ENCODE measurements at regions not wholly inside any gene's neighbourhood (a gene's known extent, or its start where the extent isn't known, plus 50 kb on each side); places are given as distances from the start of the nearest gene placed in this dataset.
A peak's percentile ranks its signal among the peaks of the same experiment; 100 is the strongest.

DNA sequence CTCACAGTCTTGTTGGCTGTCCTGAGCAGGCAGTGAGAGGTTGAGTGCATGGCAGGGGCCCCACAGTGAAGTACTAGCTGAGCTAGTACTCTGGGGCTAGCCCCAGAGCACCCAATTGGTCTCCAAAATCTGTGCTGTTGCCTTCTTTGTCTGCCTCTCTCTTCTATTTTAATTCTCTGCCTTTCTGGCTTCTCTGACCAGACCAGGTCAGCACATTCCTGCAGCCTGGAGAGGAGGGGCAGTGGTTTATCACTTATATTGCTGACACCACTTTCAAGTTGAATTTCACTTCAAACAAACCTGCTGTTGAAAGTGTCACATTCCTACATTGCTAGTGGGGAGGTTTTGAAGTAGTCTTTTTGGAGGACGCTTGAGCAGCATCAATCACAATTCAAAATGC is 628.7 kb downstream of the PTPRU start:
- no peak for DNase-seq (ENCODE audit: low spot score)

DNA sequence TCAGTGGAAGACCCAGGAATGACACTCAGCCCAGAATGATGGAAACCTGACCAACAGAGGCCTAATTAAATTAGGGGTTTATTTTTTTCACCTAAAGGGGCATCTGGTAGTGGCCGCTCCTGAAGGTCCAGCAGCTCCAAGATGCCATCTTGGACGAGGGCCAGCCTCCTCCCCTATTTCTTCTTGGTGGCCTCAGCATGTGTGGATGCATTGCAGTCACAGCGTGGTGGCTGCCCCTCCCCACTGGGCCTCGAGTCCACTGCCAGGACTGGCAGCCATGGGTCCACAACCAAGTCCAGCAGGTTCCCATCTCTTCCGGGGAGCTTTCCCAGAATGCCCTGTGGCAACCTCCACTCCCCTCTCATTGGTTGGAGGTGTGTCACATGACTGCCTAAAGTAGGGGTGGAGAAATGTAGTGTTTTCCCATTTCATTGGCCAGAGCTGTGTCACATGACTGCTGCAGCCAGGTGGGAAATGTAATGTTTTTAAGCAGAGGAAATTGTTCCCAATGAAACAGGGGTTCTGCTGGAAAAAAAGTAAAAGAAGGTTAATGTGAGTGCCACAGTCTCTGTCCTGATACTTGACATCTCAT is 628.2 kb downstream of the PTPRU start:
- no peak for DNase-seq (ENCODE audit: low spot score)

GRCh38 chr1:29861922-29862321 is 625.6 kb downstream of the PTPRU start:
- no peak for DNase-seq (ENCODE audit: low spot score)

GRCh38 chr1:29861446-29861845 is 625.1 kb downstream of the PTPRU start:
- no peak for DNase-seq (ENCODE audit: low spot score)

DNA sequence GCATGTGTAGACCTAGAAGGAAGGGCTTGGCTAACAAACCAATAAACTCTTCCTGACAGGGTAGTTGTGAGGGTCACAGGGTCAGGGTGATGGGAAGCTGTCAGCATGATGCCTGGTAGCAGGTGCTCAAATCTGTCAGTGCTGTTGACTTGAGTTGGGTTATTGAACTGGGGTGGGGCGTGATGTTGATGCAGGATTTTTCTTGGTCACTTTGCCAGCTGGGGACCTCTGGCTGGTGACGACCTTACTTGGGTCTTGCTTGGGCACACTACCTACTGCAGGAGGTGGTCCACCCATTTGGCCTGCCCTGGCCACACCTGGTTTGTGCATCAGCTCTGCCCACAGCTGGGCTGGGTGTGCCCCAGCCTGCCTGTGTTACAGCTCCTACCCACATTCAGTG is 624.4 kb downstream of the PTPRU start:
- DNase-seq (ENCODE audit: low spot score), result no peak

DNA sequence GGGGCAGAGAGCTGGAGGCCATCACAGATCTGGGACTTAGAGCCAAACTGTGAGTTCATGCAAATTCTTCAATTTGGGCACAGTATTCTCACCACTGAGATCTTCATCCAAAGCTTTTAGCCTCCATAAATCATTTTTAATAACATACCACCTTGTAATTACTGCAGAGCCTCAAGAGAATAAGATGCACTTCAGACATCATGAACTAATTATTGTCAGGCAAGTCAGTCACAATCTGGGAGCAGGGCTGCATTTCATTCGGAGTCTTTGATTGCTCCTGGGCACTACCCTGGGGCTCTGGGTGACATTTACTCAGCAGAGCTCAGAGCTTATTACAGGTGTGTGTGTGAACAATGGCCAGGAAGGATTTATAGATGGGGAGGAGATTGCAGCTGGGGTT is 623.7 kb downstream of the PTPRU start:
- DNase-seq (ENCODE audit: low spot score), result no peak

GRCh38 chr1:29859126-29859525 is 622.8 kb downstream of the PTPRU start:
- DNase-seq (ENCODE audit: low spot score), result no peak

- no peak for DNase-seq (ENCODE audit: low spot score)
Observed at GRCh38 chr1:29858646-29859045, 622.3 kb downstream of the PTPRU start.

GRCh38 chr1:29856340-29857114 is 620.2 kb downstream of the PTPRU start:
- no peak for DNase-seq (ENCODE audit: low spot score)

DNA sequence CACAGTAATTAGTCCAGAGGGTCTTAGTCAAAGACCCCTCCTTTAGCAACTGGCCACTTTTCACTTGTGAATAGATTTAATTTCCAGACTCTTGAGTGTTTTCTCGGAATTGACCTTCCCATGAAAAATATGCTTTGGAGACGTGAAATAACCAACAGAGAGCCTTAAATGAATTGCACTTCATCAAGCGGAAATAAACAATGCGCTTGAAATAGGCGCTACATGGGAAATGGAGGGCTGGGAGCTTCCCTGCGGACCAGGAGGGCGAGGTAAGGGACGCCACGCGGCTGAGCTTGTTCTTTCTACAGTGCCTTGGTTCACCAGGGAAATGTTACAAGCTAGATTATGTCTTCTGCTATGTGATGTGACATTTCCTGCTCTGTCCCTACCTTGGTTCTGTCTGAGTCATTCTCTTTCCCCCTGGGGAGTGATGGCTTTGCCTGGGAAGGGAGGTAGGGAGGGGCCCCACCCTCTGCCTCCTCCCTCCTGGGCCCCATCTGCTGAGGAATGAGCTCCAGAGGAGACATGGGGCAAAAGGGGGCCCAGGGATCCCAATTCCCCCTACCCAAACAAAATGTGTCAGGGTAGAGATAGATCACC is 619.3 kb downstream of the PTPRU start:
- DNase-seq (ENCODE audit: low spot score), result no peak

DNA sequence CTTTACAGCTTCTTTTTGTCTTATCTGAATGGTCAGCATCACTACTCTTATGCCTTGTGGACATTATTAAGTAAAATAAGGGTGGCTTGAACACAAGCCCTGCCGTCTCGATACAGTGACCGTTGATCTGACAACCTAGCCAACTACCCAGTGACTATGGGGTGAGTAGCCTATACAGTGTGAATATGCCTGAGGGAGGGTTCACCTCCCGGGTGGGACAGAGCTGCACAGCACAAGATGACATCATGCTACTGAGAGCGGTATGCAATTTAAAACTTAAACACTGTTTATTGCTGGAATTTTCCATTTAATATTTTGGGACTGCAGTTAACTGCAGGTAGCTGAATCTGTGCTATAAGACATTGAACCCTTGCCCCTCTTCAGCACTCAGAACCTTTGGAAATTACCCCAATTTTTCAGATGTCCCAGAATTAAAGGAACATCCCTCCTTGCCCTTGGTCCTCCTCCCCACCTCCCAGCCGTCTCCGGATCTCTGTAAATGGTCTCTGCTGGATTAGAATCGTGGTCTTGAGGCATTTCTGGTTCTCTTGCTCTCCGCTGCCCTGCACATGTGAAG is 618.5 kb downstream of the PTPRU start:
- DNase-seq (ENCODE audit: low spot score), result no peak

DNA sequence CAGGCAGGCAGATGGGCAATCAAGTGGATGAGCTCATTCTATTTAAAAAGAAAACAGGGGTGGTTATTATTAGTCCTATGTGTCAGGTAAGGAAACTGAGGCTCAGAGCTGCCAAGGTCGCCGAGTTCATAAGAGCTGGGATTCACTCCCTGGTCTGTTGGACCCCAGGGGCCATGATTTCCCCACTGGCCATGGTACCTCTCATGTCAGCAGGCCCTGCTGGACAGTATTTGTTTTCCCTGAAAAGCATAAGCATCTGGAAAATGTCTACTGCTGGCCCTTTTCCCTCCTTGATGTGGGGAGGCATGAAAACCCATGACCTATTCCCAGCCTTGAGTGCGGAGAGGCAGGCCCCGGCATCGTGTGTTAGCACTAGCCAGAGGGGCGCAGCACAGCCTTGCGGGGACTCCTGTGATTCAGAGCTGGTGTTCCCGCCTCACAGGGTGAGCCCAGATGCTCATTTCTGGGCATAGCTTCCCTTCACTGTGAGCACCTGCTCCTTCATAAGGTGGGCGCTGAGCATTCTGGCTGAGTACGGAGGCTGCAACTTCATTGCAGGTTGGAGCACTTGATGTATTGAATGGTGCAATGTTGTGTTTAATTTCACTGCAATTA is 617.5 kb downstream of the PTPRU start:
- no peak for DNase-seq (ENCODE audit: low spot score)

DNA sequence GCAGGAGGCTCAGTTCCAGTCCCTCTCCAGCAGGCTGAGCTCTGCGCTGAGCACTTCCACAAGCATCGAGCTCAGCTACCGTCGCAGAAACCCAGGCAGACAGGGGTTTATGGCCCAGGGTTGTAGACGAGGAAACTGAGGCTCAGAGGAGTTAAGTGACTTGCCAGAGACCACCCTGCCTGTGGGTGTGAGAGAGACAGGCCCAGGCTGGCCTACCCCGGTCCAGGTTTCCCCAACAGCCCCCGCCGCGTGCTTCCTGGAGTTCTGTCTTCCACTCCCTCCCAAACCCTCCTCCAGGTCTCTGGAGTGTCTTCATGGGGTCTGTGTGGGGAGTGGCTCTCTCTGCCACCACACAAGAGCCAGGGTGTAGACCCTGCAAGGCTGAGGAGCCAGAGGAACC is 615.9 kb downstream of the PTPRU start:
- no peak for DNase-seq (ENCODE audit: low spot score)

DNA sequence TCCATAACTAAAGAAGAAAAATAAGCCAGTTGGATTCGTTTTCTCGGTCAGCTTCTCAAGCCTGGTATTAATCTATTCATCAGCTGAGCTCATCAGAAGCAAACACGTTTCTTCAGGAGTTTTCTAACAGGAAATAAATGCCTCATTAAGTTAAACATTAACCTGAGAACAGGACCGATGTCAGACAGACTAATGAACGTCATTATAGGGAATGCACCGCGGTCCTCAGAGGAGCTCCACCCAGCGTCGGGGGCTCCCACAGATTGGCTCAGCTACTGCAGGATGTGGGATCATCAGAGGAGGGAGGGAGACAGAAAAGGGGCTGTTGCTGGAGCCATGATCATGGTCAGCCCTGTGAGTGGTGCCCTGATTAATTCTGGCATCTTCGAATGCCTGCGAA is 615.4 kb downstream of the PTPRU start:
- DNase-seq (ENCODE audit: low spot score), result no peak

GRCh38 chr1:29849991-29850757 is 613.9 kb downstream of the PTPRU start:
- no peak for DNase-seq (ENCODE audit: low spot score)

DNA sequence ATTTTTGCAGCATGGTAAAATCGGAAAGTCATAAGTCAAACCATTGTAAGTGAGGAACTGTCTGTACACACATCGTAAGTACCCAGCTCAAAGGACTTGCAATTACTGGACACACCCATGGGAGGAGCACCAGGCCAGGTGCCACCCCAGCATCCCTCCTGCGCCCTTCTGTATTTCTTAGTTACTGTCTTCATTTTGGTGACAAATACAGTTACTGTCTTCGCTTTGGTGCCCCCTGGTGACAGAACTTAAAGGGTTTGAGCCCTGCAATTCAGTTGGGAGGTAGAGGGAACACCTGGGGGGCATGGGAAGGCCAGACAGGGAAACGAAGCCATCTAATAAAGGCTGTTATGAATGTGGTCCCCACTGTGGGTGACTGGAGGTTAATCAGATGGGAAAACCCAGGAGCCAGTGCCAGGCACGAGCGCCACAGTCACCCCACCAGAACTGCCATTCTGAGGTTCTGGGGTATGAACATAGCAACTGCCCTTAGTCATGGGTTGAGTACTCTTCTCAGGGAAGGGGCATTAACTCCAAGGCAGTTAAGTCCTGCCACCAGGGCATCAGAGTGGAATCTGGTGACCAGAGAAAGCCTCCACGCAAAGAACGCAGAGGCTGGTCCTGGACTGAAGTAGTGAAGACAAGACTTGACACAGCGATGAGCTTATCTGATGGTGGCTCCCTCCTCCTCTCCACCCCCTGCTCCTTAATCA is 612.9 kb downstream of the PTPRU start:
- DNase-seq (ENCODE audit: low spot score), result peak; percentile 27

GRCh38 chr1:29845910-29846309 is 609.6 kb downstream of the PTPRU start:
- DNase-seq (ENCODE audit: low spot score), result no peak

- no peak for DNase-seq (ENCODE audit: low spot score)
Observed at GRCh38 chr1:29842130-29842529, 605.8 kb downstream of the PTPRU start.

- DNase-seq (ENCODE audit: low spot score), result no peak
Observed at GRCh38 chr1:29839726-29840125, 603.4 kb downstream of the PTPRU start.

DNA sequence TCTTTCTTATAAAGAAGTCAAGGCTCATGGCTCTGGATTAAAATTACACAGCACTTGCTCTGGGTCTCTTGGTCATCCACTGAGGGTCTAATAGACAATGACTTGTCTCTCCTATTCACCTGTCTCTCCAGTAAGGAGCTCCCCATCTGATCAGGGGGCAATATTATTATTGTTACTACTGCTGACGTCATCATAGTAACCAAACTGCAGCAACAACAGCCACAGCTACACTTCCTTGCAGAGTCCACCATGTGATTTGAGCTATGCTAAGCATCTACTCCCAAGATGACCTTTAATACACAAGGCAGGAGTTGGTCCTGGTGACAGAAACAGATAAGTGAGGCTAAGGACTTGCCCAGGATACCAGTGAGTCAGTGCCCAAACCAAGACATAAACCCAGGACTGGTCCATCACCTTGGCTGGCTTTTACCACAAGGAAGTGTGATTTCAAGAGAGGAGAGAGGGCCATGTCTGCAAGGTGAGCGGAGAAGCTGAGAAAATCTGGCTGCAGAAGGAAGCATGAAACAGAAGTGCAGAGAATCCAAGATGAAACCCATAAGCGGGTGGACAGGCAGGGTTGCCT is 602.5 kb downstream of the PTPRU start:
- no peak for DNase-seq (ENCODE audit: low spot score)
